Epithelial cell of esophagus (primary cell): ENCODE measurements at regions not wholly inside any gene's neighbourhood (a gene's known extent, or its start where the extent isn't known, plus 50 kb on each side); places are given as distances from the start of the nearest gene placed in this dataset.

Source experiments
- DNase-seq: peaks from one replicate; pipeline ENCODE4 v3.0.0; 2010; ENCODE audit warnings: low read depth
- H3K4me3 ChIP-seq: 2 replicates; pipeline ENCODE4 v1.5.1; 2011; ENCODE audit warnings: mild to moderate bottlenecking, low read length, control low read depth
- TF ChIP-seq, protein P1 (sequence below): IDR thresholded peaks from 2 replicates; pipeline ENCODE4 v1.5.1; 2011; ENCODE audit warnings: low read depth, mild to moderate bottlenecking, low read length, control low read depth, inconsistent platforms; ENCODE audit not compliant: insufficient read depth; ENCODE audit errors: missing control alignments

DNA sequence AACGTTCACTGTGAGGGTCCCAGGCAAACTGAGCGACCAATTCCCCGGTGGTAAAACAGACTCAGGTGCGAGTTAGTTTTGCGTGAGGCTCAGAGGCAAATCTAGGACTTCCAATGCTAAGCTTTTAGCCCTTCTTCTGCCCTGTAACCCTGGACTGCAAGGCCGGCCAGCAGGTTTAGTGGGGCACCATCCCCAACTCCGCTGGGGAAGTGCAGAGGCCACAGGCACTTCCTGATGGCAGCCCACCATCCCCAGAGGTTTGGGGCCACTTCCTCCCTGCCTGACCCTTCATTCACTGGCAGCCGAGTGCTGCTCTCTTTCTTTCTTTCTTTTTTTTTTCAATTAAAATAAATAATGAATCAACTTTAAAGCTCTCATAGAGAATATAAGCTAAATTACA, 124.6 kb upstream of the B3GAT1 start:
- H3K4me3 ChIP-seq, result no peak overlapping the region
- TF ChIP-seq, protein P1, sequence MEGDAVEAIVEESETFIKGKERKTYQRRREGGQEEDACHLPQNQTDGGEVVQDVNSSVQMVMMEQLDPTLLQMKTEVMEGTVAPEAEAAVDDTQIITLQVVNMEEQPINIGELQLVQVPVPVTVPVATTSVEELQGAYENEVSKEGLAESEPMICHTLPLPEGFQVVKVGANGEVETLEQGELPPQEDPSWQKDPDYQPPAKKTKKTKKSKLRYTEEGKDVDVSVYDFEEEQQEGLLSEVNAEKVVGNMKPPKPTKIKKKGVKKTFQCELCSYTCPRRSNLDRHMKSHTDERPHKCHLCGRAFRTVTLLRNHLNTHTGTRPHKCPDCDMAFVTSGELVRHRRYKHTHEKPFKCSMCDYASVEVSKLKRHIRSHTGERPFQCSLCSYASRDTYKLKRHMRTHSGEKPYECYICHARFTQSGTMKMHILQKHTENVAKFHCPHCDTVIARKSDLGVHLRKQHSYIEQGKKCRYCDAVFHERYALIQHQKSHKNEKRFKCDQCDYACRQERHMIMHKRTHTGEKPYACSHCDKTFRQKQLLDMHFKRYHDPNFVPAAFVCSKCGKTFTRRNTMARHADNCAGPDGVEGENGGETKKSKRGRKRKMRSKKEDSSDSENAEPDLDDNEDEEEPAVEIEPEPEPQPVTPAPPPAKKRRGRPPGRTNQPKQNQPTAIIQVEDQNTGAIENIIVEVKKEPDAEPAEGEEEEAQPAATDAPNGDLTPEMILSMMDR, result no peak
- no peak for DNase-seq

DNA sequence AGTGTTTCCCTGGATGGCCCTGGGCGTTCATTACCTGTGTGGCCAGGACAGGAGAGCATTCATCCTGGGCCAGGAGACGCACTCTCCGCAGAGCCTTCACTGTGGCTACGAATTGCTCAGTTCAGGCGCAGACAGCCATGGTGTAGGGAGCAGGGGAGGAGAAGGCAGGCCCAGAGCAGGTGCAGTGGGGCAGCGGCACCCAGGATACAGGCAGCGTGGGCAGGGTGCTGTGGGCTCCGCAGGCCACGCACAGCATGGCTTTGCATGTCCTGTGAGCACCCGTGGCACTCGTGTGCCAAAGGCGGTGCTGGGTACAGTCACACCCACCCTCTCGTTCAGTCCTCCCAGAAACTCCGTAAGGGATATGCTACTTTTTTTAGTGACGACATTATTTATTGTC, 124.2 kb upstream of the B3GAT1 start:
- no peak overlapping the region for H3K4me3 ChIP-seq
- no peak for DNase-seq
- TF ChIP-seq, protein P1, result no peak

DNA sequence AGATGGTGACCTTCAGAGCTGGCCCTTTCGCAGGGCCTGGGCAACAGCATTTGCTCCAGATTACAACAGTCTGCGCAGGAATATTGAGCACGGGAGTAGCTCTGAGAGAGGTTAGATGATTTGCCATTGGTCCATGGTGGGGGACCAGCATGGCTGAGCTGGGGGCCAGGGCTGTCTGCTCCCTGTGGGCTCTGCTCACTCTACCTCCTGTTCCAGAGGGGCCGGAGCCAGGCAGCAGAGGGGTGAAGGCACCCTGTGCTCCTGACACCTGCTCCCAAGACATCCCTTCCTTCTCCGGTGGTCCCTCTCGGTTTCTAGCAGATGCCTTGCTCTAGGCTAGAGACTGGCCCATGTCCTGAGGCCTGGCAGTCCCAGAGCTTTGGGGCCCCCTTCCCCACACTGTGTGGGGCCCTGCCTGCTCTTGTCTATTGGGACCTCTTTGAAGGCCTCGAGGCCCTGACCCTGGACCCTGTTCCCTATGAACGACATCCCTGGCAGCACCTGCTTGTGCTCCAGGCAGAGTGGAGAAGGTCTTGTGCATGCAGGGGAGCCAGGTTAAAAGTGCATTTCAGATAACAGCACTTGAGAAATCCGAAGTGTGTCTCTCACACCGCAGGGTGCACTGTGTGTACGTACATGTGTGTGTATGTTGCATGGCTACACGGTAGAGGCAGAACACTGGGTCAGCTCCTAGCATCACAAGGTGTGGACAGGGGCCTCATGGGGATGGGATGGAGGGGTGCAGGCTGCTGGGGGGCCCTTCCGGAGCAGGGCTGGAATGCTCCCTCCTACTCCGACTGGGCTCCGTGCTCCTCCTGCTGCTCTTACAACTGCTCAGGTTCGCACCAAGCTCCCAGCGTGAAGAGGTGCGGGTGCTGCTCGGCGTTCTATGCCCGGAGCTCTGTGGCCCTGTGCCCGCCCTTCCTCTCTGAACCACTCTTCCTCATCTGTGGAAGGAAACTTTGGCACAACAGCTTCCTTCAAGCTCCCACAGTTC, 123.3 kb upstream of the B3GAT1 start:
- TF ChIP-seq, protein P1, result no peak
- DNase-seq, result no peak

DNA sequence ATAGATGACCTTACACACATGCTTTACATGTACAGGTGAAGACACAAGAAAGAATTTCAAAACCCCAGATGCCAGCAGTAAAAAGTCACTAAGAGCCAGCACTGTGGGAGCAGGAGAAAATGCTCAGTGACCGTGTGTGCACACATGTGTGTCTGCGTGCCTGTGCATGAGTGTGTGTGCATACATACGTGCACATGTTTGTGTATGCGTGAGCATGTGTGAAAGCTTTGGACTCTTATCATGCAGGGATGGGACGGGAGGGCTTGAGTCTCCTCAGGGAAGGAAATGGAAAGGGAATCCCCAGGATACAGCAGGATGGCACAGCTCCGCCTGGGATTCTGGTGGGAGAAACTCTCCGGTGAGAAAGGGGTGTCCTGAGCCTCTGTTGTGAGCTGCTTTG, 121.5 kb upstream of the B3GAT1 start:
- H3K4me3 ChIP-seq, result no peak overlapping the region
- TF ChIP-seq, protein P1, result no peak
- DNase-seq, result no peak

More for the DNA sequence above, 123.3 kb upstream of the B3GAT1 start:
- no peak overlapping the region for H3K4me3 ChIP-seq

DNA sequence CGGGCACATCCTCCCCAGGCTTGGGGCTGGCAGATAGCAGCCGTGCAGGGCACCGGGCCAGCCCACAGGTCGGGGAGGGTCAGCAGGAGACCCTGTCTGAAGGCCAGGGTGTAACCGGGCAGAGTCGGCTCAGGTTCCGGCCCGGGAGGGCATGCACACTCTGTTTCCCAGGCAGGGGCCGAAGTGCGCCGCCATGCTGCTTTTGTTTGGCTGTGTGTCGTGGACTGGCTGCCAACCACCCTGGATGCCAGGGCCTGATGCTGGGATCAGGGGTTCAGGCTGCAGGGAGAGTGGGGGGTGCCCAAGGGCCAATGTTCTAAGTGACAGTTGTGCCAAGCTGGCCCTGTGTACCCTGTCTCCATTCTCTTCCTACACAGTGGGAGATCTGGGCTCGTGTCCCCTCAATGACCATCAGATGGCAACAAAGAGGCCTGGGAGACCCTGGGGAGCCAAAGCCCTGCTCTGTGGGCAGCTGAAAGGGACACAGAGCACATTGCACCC, 120.9 kb upstream of the B3GAT1 start:
- no peak overlapping the region for H3K4me3 ChIP-seq
- no peak for DNase-seq
- TF ChIP-seq, protein P1, result no peak

DNA sequence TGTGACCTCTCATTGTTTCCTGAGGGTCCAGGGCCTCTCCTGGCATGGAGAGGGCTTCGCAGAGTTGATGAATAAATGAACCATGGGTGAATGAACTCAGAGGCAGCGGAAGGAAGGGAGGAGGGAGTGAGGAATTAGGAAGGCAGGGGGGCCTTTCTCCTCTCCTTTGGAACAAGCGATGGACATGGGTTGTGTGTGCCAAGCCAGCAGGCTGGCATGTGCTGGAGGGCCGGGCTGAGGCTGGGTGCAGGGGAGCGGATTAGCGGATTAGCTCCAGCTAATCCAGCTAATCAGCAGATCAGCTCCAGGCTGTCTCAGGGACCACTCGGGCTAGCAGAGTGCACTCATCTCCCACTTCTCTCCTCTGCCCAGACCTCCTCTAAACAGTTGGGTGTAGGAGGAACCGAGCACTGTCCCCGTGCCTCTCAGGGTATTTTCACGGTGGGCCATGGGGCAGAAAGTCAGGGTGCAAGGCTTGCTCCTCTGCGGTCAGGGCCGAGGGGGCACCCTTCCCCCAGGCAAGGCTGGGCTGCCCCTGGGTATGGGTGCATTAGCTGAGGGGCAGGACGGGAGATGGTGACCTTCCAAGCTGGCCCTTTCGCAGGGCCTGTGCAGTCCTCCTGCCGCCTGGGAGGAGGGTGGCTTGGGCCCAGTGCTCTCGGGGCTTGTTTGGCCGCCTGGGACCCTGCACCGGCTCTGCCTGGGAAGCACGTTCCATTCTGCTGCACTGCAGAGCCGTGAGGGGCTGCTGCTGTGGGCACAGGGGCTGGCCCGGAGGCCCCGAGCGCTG, 120.3 kb upstream of the B3GAT1 start:
- no peak for DNase-seq
- TF ChIP-seq, protein P1, result no peak
- no peak overlapping the region for H3K4me3 ChIP-seq
